GM19023 (cell line): ENCODE measurements at regions not wholly inside any gene's neighbourhood (a gene's known extent, or its start where the extent isn't known, plus 50 kb on each side); places are given as distances from the start of the nearest gene placed in this dataset.
A peak's percentile ranks its signal among the peaks of the same experiment; 100 is the strongest.
"Not testable (repeated sequence)": the region's sequence is repeated elsewhere in the genome, so short reads cannot be mapped to it uniquely, and the experiment has no call there.

Experiments used
- ATAC-seq: cut with Tn5 transposase; IDR thresholded peaks from one replicate; pipeline ENCODE4 v1.9.1; 2021; ENCODE audit warnings: mild to moderate bottlenecking, moderate library complexity; ENCODE audit not compliant: unreplicated experiment

GRCh38 chr16:21363550-21364223, 85.6 kb upstream of the CRYM start:
- ATAC-seq = not testable (repeated sequence)

GRCh38 chr16:21361612-21362227, 83.6 kb upstream of the CRYM start:
- not testable (repeated sequence) for ATAC-seq

GRCh38 chr16:21361045-21361444, 83.0 kb upstream of the CRYM start:
- ATAC-seq = not testable (repeated sequence)

- ATAC-seq = peak; percentile 7
These were observed 81.4 kb upstream of the CRYM start for GRCh38 chr16:21359513-21359912.

GRCh38 chr16:21358261-21358795, 80.2 kb upstream of the CRYM start:
- peak; percentile 43 for ATAC-seq

- not testable (repeated sequence) for ATAC-seq
These were observed 78.2 kb upstream of the CRYM start for GRCh38 chr16:21356308-21356707.

GRCh38 chr16:21351433-21351832, 73.3 kb upstream of the CRYM start:
- not testable (repeated sequence) for ATAC-seq

GRCh38 chr16:21350851-21351250, 72.8 kb upstream of the CRYM start:
- not testable (repeated sequence) for ATAC-seq

- ATAC-seq = not testable (repeated sequence)
These were observed 71.2 kb upstream of the CRYM start for GRCh38 chr16:21349336-21349735.

- not testable (repeated sequence) for ATAC-seq
These were observed 70.7 kb upstream of the CRYM start for GRCh38 chr16:21348815-21349214.

GRCh38 chr16:21347538-21347937, 69.4 kb upstream of the CRYM start:
- not testable (repeated sequence) for ATAC-seq

GRCh38 chr16:21346756-21347491, 68.8 kb upstream of the CRYM start:
- ATAC-seq = not testable (repeated sequence)

GRCh38 chr16:21344361-21344912, 66.3 kb upstream of the CRYM start:
- ATAC-seq = not testable (repeated sequence)

- no peak for ATAC-seq
These were observed 63.0 kb upstream of the CRYM start for GRCh38 chr16:21341101-21341500.

- ATAC-seq = no peak
These were observed 61.9 kb upstream of the CRYM start for GRCh38 chr16:21339941-21340340.

GRCh38 chr16:21339269-21339641, 61.2 kb upstream of the CRYM start:
- ATAC-seq = no peak

- no peak for ATAC-seq
These were observed 60.6 kb upstream of the CRYM start for GRCh38 chr16:21338537-21339268.

GRCh38 chr16:21336231-21336630, 58.1 kb upstream of the CRYM start:
- ATAC-seq = no peak

GRCh38 chr16:21334188-21335146, 56.4 kb upstream of the CRYM start:
- ATAC-seq = not testable (repeated sequence)
